GM23338 (cell line): ENCODE measurements at regions not wholly inside any gene's neighbourhood (a gene's known extent, or its start where the extent isn't known, plus 50 kb on each side); places are given as distances from the start of the nearest gene placed in this dataset.

Source experiments
- ATAC-seq: fragments of 200-7000 bp; cut with Tn5 transposase; 3 replicates; pipeline ENCODE4 v1.9.1; 2020
- DNase-seq: peaks from one replicate; pipeline ENCODE4 v3.0.0-alpha.2; 2015; ENCODE audit warnings: low spot score
- H2AFZ ChIP-seq: fragments of 200-600 bp; sonication (generic); 2 replicates; pipeline ENCODE4 v1.8.0; 2016; ENCODE audit warnings: antibody characterized with exemption, mild to moderate bottlenecking, moderate library complexity
- H3F3A ChIP-seq: fragments of 200-600 bp; sonication (generic); replicated peaks from 2 replicates; pipeline ENCODE4 v1.8.0; 2017; ENCODE audit warnings: antibody characterized with exemption, mixed run types, low read depth
- H3K27ac ChIP-seq: fragments of 200-600 bp; sonication (generic); 2 replicates; pipeline ENCODE4 v1.6.1; 2016; ENCODE audit warnings: low read depth
- H3K27me3 ChIP-seq: fragments of 200-600 bp; sonication (generic); 2 replicates; pipeline ENCODE4 v1.8.0; 2016; ENCODE audit warnings: mild to moderate bottlenecking, mixed run types, moderate library complexity; ENCODE audit not compliant: insufficient read depth
- H3K36me3 ChIP-seq: fragments of 200-600 bp; sonication (generic); 2 replicates; pipeline ENCODE4 v1.8.0; 2016; ENCODE audit warnings: mild to moderate bottlenecking; ENCODE audit not compliant: insufficient read depth
- H3K4me1 ChIP-seq: fragments of 200-600 bp; sonication (generic); 2 replicates; pipeline ENCODE4 v1.8.0; 2016; ENCODE audit warnings: mild to moderate bottlenecking, moderate library complexity; ENCODE audit not compliant: insufficient read depth
- H3K4me2 ChIP-seq: fragments of 200-600 bp; sonication (generic); 2 replicates; pipeline ENCODE4 v1.7.1; 2017; ENCODE audit warnings: mixed run types
- H3K4me3 ChIP-seq: fragments of 200-600 bp; sonication (generic); 2 replicates; pipeline ENCODE4 v1.6.1; 2016; ENCODE audit warnings: mixed run types
- H3K79me2 ChIP-seq: fragments of 200-600 bp; sonication (generic); replicated peaks from 2 replicates; pipeline ENCODE4 v1.8.0; 2017; ENCODE audit warnings: mild to moderate bottlenecking; ENCODE audit not compliant: insufficient read depth
- H3K9me2 ChIP-seq: fragments of 200-600 bp; sonication (generic); 2 replicates; pipeline ENCODE4 v1.8.0; 2017; ENCODE audit not compliant: insufficient read depth
- H4K20me1 ChIP-seq: fragments of 200-600 bp; sonication (generic); replicated peaks from 2 replicates; pipeline ENCODE4 v1.8.0; 2017; ENCODE audit warnings: mild to moderate bottlenecking; ENCODE audit not compliant: insufficient read depth
- H3K27ac Mint-ChIP-seq: 2 replicates; pipeline ENCODE4 v1.8.0; 2020; ENCODE audit warnings: inconsistent platforms, mild to moderate bottlenecking, moderate library complexity, mixed read lengths
- H3K27me3 Mint-ChIP-seq: 3 replicates; pipeline ENCODE4 v1.8.0; 2022; ENCODE audit warnings: low read depth, mild to moderate bottlenecking, moderate library complexity, mixed read lengths, inconsistent platforms; ENCODE audit not compliant: insufficient read depth, poor library complexity
- H3K36me3 Mint-ChIP-seq: 3 replicates; pipeline ENCODE4 v1.8.0; 2021; ENCODE audit warnings: low read depth, mild to moderate bottlenecking, inconsistent platforms, moderate library complexity, mixed read lengths
- H3K4me1 Mint-ChIP-seq: 3 replicates; pipeline ENCODE4 v1.8.0; 2020; ENCODE audit warnings: mild to moderate bottlenecking, inconsistent platforms, mixed read lengths
- H3K4me3 Mint-ChIP-seq: 3 replicates; pipeline ENCODE4 v1.8.0; 2021; ENCODE audit warnings: moderate library complexity, mild to moderate bottlenecking, inconsistent platforms, mixed read lengths
- H3K9me3 Mint-ChIP-seq: 3 replicates; pipeline ENCODE4 v1.8.0; 2020; ENCODE audit warnings: moderate library complexity, mild to moderate bottlenecking, inconsistent platforms, mixed read lengths
- CREB1 ChIP-seq: fragments of 250-450 bp; sonication (Bioruptor Pico); IDR thresholded peaks from 2 replicates; pipeline ENCODE4 v1.5.0; 2020; ENCODE audit warnings: low read depth, mild to moderate bottlenecking, moderate library complexity
- CTCF ChIP-seq, 2 experiments: fragments of 200-600 bp in 1 of 2; sonication (generic) in 1 of 2; conservative IDR thresholded peaks; 2 replicates each; pipeline versions ENCODE4 v1.5.1 to v1.6.1; 2016 to 2017; ENCODE audit warnings: antibody characterized with exemption in 2 of 2, low read depth in 2 of 2, mild to moderate bottlenecking in 2 of 2, moderate library complexity in 1 of 2
- EZH2phosphoT487 ChIP-seq: fragments of 200-600 bp; sonication (generic); IDR thresholded peaks from one replicate; pipeline ENCODE4 v1.8.1; 2018; ENCODE audit warnings: antibody characterized with exemption; ENCODE audit not compliant: unreplicated experiment
- JUNB ChIP-seq: IDR thresholded peaks from one replicate; pipeline ENCODE4 v1.6.1; 2016; ENCODE audit warnings: antibody characterized with exemption; ENCODE audit not compliant: unreplicated experiment
- POLR2AphosphoS5 ChIP-seq: IDR thresholded peaks from 2 replicates; pipeline ENCODE4 v1.6.1; 2016; ENCODE audit warnings: antibody characterized with exemption, low read depth
- REST ChIP-seq: IDR thresholded peaks from one replicate; pipeline ENCODE4 v1.6.1; 2018; ENCODE audit warnings: antibody characterized with exemption; ENCODE audit not compliant: unreplicated experiment
- STAT1 ChIP-seq: IDR thresholded peaks from one replicate; pipeline ENCODE4 v1.6.1; 2016; ENCODE audit warnings: antibody characterized with exemption; ENCODE audit not compliant: unreplicated experiment
- ZNF462 ChIP-seq: fragments of 250-450 bp; sonication (Bioruptor Pico); IDR thresholded peaks from 2 replicates; pipeline ENCODE4 v1.5.0; 2020; ENCODE audit warnings: mild to moderate bottlenecking, moderate library complexity

GRCh38 chr6:134520181-134521115 lies 202.5 kb upstream of the SGK1 start (continued):
- TF ChIP-seq REST, result no peak

GRCh38 chr6:134519465-134519864 lies 201.6 kb upstream of the SGK1 start:
- Mint-ChIP-seq H3K36me3 (no peaks in the 10 kb centered on the region), H3K9me3 (no peaks in the 10 kb centered on the region), H3K4me1 (peaks cover 20% of the 10 kb centered on the region), H3K27ac (no peak overlapping the region), H3K27me3 (no peaks in the 10 kb centered on the region), H3K4me3 (no peak overlapping the region)
- no peaks in the 10 kb centered on the region for H3K36me3 ChIP-seq
- DNase-seq (no peak), ATAC-seq (no peak)
- no peaks in the 10 kb centered on the region for H3K27me3 ChIP-seq
- H4K20me1 ChIP-seq, result no peaks in the 10 kb centered on the region
- H3K4me2 ChIP-seq, result no peak overlapping the region
- H3K27ac ChIP-seq, result no peak overlapping the region
- no peaks in the 10 kb centered on the region for H3K9me2 ChIP-seq
- no peak overlapping the region for H3K4me3 ChIP-seq
- H3K79me2 ChIP-seq, result no peaks in the 10 kb centered on the region
- peaks cover 24% of the 10 kb centered on the region; the same call in 1 of the 2 replicates for H3K4me1 ChIP-seq
- no peaks in the 10 kb centered on the region for H3F3A ChIP-seq
- H2AFZ ChIP-seq, result no peak overlapping the region
- TF ChIP-seq JUNB (no peak), STAT1 (no peak), REST (no peak), ZNF462 (CRISPR knock-in tag) (no peak), EZH2phosphoT487 (no peak), CTCF (conservative IDR thresholded peaks at IDR 0.05; ENCODE audit: low read depth in 2 of 2) (no peak), POLR2AphosphoS5 (no peak), CREB1 (CRISPR knock-in tag) (no peak)
